Liver (tissue), 3 donors: ENCODE measurements at regions not wholly inside any gene's neighbourhood (a gene's known extent, or its start where the extent isn't known, plus 50 kb on each side); places are given as distances from the start of the nearest gene placed in this dataset.

Experiments
- ATF3 ChIP-seq: IDR thresholded peaks from 2 replicates; pipeline ENCODE4 v1.6.1; 2016; ENCODE audit warnings: antibody characterized with exemption
- CTCF ChIP-seq: fragments of 150-350 bp; IDR thresholded peaks from 2 replicates; pipeline ENCODE4 v1.5.1; 2017; ENCODE audit warnings: improper control_type of control experiment, low read depth, low read length; ENCODE audit not compliant: missing input control
- EGR1 ChIP-seq, 2 donors: IDR thresholded peaks; 2 replicates each; pipeline ENCODE4 v1.6.1; 2016 to 2018; ENCODE audit warnings: antibody characterized with exemption in 2 of 2, low read depth in 2 of 2
- JUND ChIP-seq, 2 donors: IDR thresholded peaks; 2 replicates each; pipeline ENCODE4 v1.6.1; 2016; ENCODE audit warnings: antibody characterized with exemption in 2 of 2
- RXRA ChIP-seq, 2 donors: IDR thresholded peaks; 2 replicates each; pipeline ENCODE4 v1.6.1; 2017 to 2018; ENCODE audit warnings: antibody characterized with exemption in 2 of 2, mild to moderate bottlenecking in 1 of 2
- YY1 ChIP-seq: IDR thresholded peaks from 2 replicates; pipeline ENCODE4 v1.6.1; 2016; ENCODE audit warnings: antibody characterized with exemption, mild to moderate bottlenecking
- ZBTB33 ChIP-seq: IDR thresholded peaks from 2 replicates; pipeline ENCODE4 v1.6.1; 2016; ENCODE audit warnings: antibody characterized with exemption
- donor health status: healthy.
- donor health status: healthy.

- TF ChIP-seq RXRA (IDR thresholded peaks at IDR 0.05) (no peak), CTCF (no peak), EGR1 (IDR thresholded peaks at IDR 0.05; ENCODE audit: low read depth in 2 of 2) (no peak), JUND (IDR thresholded peaks at IDR 0.05) (no peak), ZBTB33 (no peak), YY1 (no peak), ATF3 (no peak)
Measured at GRCh38 chr6:11929241-11929835, 82.8 kb upstream of the HIVEP1 start.
